Stimulated activated CD8-positive, alpha-beta memory T cell treated with anti-CD3 and anti-CD28 coated beads, Interleukin-12 subunit alpha, Interleukin-12 subunit beta, amount 100 ng/mL, for 4 hours (primary cell): ENCODE measurements at regions not wholly inside any gene's neighbourhood (a gene's known extent, or its start where the extent isn't known, plus 50 kb on each side); places are given as distances from the start of the nearest gene placed in this dataset.
A peak's percentile ranks its signal among the peaks of the same experiment; 100 is the strongest.

ENCODE experiments used
- DNase-seq: peaks from one replicate; pipeline ENCODE4 v3.0.0-alpha.2; 2020; ENCODE audit warnings: low read depth

- peak; percentile 13 for DNase-seq
These were observed 208.0 kb downstream of the TFCP2L1 start for GRCh38 chr2:121076885-121077549.

- DNase-seq: no peak
These were observed 206.1 kb downstream of the TFCP2L1 start for GRCh38 chr2:121078899-121079298.

GRCh38 chr2:121080013-121080772, 204.8 kb downstream of the TFCP2L1 start:
- no peak for DNase-seq

- DNase-seq: no peak
These were observed 203.3 kb downstream of the TFCP2L1 start for GRCh38 chr2:121081701-121082100.

- no peak for DNase-seq
These were observed 202.8 kb downstream of the TFCP2L1 start for GRCh38 chr2:121082191-121082590.

GRCh38 chr2:121084130-121084680, 200.8 kb downstream of the TFCP2L1 start:
- no peak for DNase-seq

GRCh38 chr2:121085801-121086200, 199.2 kb downstream of the TFCP2L1 start:
- DNase-seq: no peak

GRCh38 chr2:121086450-121086849, 198.6 kb downstream of the TFCP2L1 start:
- DNase-seq: no peak

- DNase-seq: no peak
These were observed 197.9 kb downstream of the TFCP2L1 start for GRCh38 chr2:121087117-121087516.

GRCh38 chr2:121088251-121089165, 196.5 kb downstream of the TFCP2L1 start:
- no peak for DNase-seq

- DNase-seq: no peak
These were observed 195.9 kb downstream of the TFCP2L1 start for GRCh38 chr2:121089166-121089510.

- no peak for DNase-seq
These were observed 194.8 kb downstream of the TFCP2L1 start for GRCh38 chr2:121090088-121090715.

GRCh38 chr2:121092095-121092494, 192.9 kb downstream of the TFCP2L1 start:
- no peak for DNase-seq

GRCh38 chr2:121093692-121094091, 191.3 kb downstream of the TFCP2L1 start:
- no peak for DNase-seq

GRCh38 chr2:121094101-121094500, 190.9 kb downstream of the TFCP2L1 start:
- no peak for DNase-seq

- DNase-seq: no peak
These were observed 190.2 kb downstream of the TFCP2L1 start for GRCh38 chr2:121094845-121095244.

GRCh38 chr2:121095257-121096080, 189.5 kb downstream of the TFCP2L1 start:
- no peak for DNase-seq

GRCh38 chr2:121096611-121097010, 188.4 kb downstream of the TFCP2L1 start:
- DNase-seq: no peak

GRCh38 chr2:121098556-121098955, 186.4 kb downstream of the TFCP2L1 start:
- no peak for DNase-seq

GRCh38 chr2:121099329-121100290, 185.4 kb downstream of the TFCP2L1 start:
- DNase-seq: no peak
